H9 (cell line): ENCODE measurements at regions not wholly inside any gene's neighbourhood (a gene's known extent, or its start where the extent isn't known, plus 50 kb on each side); places are given as distances from the start of the nearest gene placed in this dataset.

ENCODE experiments used
- DNase-seq: peaks from one replicate; pipeline ENCODE4 v3.0.0-alpha.2; 2017
- H2AFZ ChIP-seq: one replicate; pipeline ENCODE4 v1.6.1; 2013; ENCODE audit warnings: mild to moderate bottlenecking, low read length, control low read depth, moderate library complexity
- H2AK5ac ChIP-seq: 2 replicates; pipeline ENCODE4 v1.6.1; 2013; ENCODE audit warnings: low read length, control low read depth, mixed read lengths; ENCODE audit not compliant: insufficient read length
- H2BK120ac ChIP-seq: one replicate; pipeline ENCODE4 v1.6.1; 2013; ENCODE audit warnings: low read depth, mild to moderate bottlenecking, low read length, control low read depth, inconsistent platforms; ENCODE audit not compliant: poor library complexity, severe bottlenecking
- H2BK12ac ChIP-seq: 2 replicates; pipeline ENCODE4 v1.6.1; 2013; ENCODE audit warnings: low read length, control low read depth, mixed read lengths, low read depth; ENCODE audit not compliant: insufficient read length
- H2BK15ac ChIP-seq: 2 replicates; pipeline ENCODE4 v1.6.1; 2013; ENCODE audit warnings: low read depth, low read length, control low read depth
- H2BK20ac ChIP-seq: one replicate; pipeline ENCODE4 v1.6.1; 2013; ENCODE audit warnings: low read depth, mild to moderate bottlenecking, low read length, control low read depth, inconsistent platforms; ENCODE audit not compliant: poor library complexity, severe bottlenecking
- H2BK5ac ChIP-seq: 2 replicates; pipeline ENCODE4 v1.6.1; 2013; ENCODE audit warnings: low read length, control low read depth, mixed read lengths; ENCODE audit not compliant: insufficient read length
- H3K14ac ChIP-seq: 2 replicates; pipeline ENCODE4 v1.6.1; 2013; ENCODE audit warnings: low read length, control low read depth; ENCODE audit not compliant: insufficient read depth
- H3K18ac ChIP-seq: 2 replicates; pipeline ENCODE4 v1.6.1; 2013; ENCODE audit warnings: low read depth, mild to moderate bottlenecking, mixed read lengths, low read length, control low read depth; ENCODE audit not compliant: insufficient read length
- H3K23ac ChIP-seq: 2 replicates; pipeline ENCODE4 v1.6.1; 2013; ENCODE audit warnings: low read length, control low read depth, mixed read lengths, low read depth; ENCODE audit not compliant: insufficient read length
- H3K23me2 ChIP-seq: 2 replicates; pipeline ENCODE4 v1.6.1; 2013; ENCODE audit warnings: low read depth, mild to moderate bottlenecking, mixed read lengths, low read length, control low read depth; ENCODE audit not compliant: insufficient read length, poor library complexity, severe bottlenecking
- H3K27ac ChIP-seq: 2 replicates; pipeline ENCODE4 v1.5.1; 2013; ENCODE audit warnings: low read length, control low read depth, mixed read lengths, low read depth; ENCODE audit not compliant: insufficient read length
- H3K27me3 ChIP-seq: 2 replicates; pipeline ENCODE4 v1.6.1; 2013; ENCODE audit warnings: low read length, control low read depth, inconsistent platforms; ENCODE audit not compliant: insufficient read depth
- H3K4ac ChIP-seq: 2 replicates; pipeline ENCODE4 v1.6.1; 2013; ENCODE audit warnings: low read depth, mild to moderate bottlenecking, control low read depth, inconsistent platforms, low read length, moderate library complexity
- H3K4me1 ChIP-seq: 2 replicates; pipeline ENCODE4 v1.6.1; 2013; ENCODE audit warnings: low read length, control low read depth, inconsistent platforms; ENCODE audit not compliant: insufficient read depth
- H3K4me2 ChIP-seq: 2 replicates; pipeline ENCODE4 v1.6.1; 2013; ENCODE audit warnings: low read length, control low read depth, mixed read lengths; ENCODE audit not compliant: insufficient read length, insufficient read depth
- H3K56ac ChIP-seq: 2 replicates; pipeline ENCODE4 v1.6.1; 2013; ENCODE audit warnings: low read depth, mild to moderate bottlenecking, mixed read lengths, low read length, control low read depth; ENCODE audit not compliant: insufficient read length
- H3K79me1 ChIP-seq: 2 replicates; pipeline ENCODE4 v1.6.1; 2013; ENCODE audit warnings: low read depth, mild to moderate bottlenecking, moderate library complexity, low read length, control low read depth, inconsistent platforms; ENCODE audit not compliant: insufficient read depth, poor library complexity, severe bottlenecking
- H3K79me2 ChIP-seq: 2 replicates; pipeline ENCODE4 v1.6.1; 2013; ENCODE audit warnings: low read length, control low read depth, inconsistent platforms; ENCODE audit not compliant: insufficient read depth
- H3K9ac ChIP-seq: 2 replicates; pipeline ENCODE4 v1.6.1; 2013; ENCODE audit warnings: low read length, control low read depth, mixed read lengths; ENCODE audit not compliant: insufficient read length; ENCODE audit errors: extremely low read depth
- H3K9me3 ChIP-seq: one replicate; pipeline ENCODE4 v1.6.1; 2013; ENCODE audit warnings: low read depth, low read length, inconsistent platforms; ENCODE audit not compliant: control insufficient read depth
- H3T11ph ChIP-seq: one replicate; pipeline ENCODE4 v1.6.1; 2013; ENCODE audit warnings: mild to moderate bottlenecking, low read length, control low read depth, inconsistent platforms
- H4K20me1 ChIP-seq: one replicate; pipeline ENCODE4 v1.6.1; 2013; ENCODE audit not compliant: control insufficient read depth, insufficient read length, insufficient read depth
- H4K5ac ChIP-seq: 2 replicates; pipeline ENCODE4 v1.6.1; 2013; ENCODE audit warnings: low read depth, mild to moderate bottlenecking, mixed read lengths, low read length, control low read depth; ENCODE audit not compliant: insufficient read length
- H4K8ac ChIP-seq: replicated peaks from 2 replicates; pipeline ENCODE4 v1.6.1; 2013; ENCODE audit warnings: low read length, control low read depth, mixed read lengths, low read depth; ENCODE audit not compliant: insufficient read length
- H4K91ac ChIP-seq: 2 replicates; pipeline ENCODE4 v1.6.1; 2013; ENCODE audit warnings: low read depth, mild to moderate bottlenecking, moderate library complexity, mixed read lengths, low read length, control low read depth; ENCODE audit not compliant: insufficient read length
- H3K27ac Mint-ChIP-seq, 3 experiments: 2 replicates in 2 of 3; 3 replicates in 1 of 3; pipeline ENCODE4 v1.8.0; 2020 to 2021; ENCODE audit warnings: mixed read lengths in 3 of 3, mild to moderate bottlenecking in 1 of 3, moderate library complexity in 1 of 3
- H3K27me3 Mint-ChIP-seq: 2 replicates; pipeline ENCODE4 v1.8.0; 2021; ENCODE audit warnings: low read depth, mild to moderate bottlenecking, moderate library complexity, mixed read lengths
- H3K36me3 Mint-ChIP-seq, 3 experiments: 2 replicates in 2 of 3; 3 replicates in 1 of 3; pipeline ENCODE4 v1.8.0; 2020 to 2021; ENCODE audit warnings: low read depth in 3 of 3, mixed read lengths in 3 of 3; ENCODE audit not compliant: insufficient read depth in 1 of 3
- H3K4me1 Mint-ChIP-seq, 2 experiments: 2 replicates each; pipeline ENCODE4 v1.8.0; 2020; ENCODE audit warnings: mixed read lengths in 2 of 2
- H3K4me3 Mint-ChIP-seq, 2 experiments: 2 replicates in 1 of 2; 3 replicates in 1 of 2; pipeline ENCODE4 v1.8.0; 2020 to 2021; ENCODE audit warnings: mild to moderate bottlenecking in 2 of 2, mixed read lengths in 2 of 2, moderate library complexity in 1 of 2
- H3K9me3 Mint-ChIP-seq, 2 experiments: 2 replicates in 1 of 2; 3 replicates in 1 of 2; pipeline ENCODE4 v1.8.0; 2020; ENCODE audit warnings: mild to moderate bottlenecking in 2 of 2, mixed read lengths in 2 of 2, moderate library complexity in 1 of 2
- WGBS: extraction: QIAGEN DNeasy Blood & Tissue Kit; methylation state at CpG from one replicate; pipeline ENCODE4 v1.1.7; 2013; ENCODE audit warnings: missing lambda C conversion rate, low lambda C conversion rate, mixed read lengths; ENCODE audit not compliant: insufficient read length; ENCODE audit errors: extremely low coverage; 5-methylcytosine and 5-hydroxymethylcytosine counted together
- TF ChIP-seq, protein P1 (sequence below): fragments of 200-600 bp; sonication (generic); conservative IDR thresholded peaks from 3 replicates; pipeline ENCODE4 v1.8.0; 2021; ENCODE audit warnings: antibody characterized with exemption, mild to moderate bottlenecking

DNA sequence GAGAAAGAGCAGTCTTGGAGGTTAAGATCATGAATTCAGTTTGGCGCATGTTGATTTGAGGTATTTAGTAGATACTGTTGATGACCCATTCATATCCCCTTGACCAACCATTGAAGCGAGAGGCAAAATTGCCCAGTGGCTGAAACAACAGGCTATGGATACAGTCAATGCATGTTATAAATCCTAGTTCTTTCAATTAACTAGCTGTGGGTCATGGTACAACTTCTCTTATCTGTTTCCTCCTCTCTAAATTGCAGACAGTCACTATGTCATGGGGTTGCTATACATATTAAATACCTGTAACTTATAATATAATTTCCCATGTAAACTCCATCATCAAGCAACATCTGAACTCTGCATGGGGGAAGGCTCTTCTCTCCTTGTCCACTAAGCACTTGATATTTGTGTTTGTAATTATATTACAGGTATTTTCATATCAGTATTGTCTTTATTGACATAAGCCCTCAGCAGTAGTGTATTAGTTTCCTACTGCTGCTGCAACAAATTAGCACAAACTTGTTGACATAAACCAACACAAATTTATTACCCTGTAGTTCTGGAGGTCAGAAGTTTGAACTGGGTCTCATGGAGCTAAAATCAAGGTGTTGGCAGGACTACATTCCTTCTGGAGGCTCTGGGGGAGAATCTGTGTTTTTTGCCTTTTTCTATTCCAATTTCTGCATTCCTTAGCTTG is 61.7 kb upstream of the ACTR3 start:
- peak overlapping the region in 1 of 3 experiments; percentile 0; a peak in 1 of 7 replicates for H3K27ac Mint-ChIP-seq
- no peak overlapping the region for H4K5ac ChIP-seq
- no peak overlapping the region for H3K9ac ChIP-seq
- H4K20me1 ChIP-seq = no peaks in the 10 kb centered on the region
- H3K27me3 Mint-ChIP-seq = no peaks in the 10 kb centered on the region
- H3K4me2 ChIP-seq = no peak overlapping the region
- no peak overlapping the region for H3K4ac ChIP-seq
- H2BK15ac ChIP-seq = no peak overlapping the region
- no peak overlapping the region for H3K18ac ChIP-seq
- no peak overlapping the region for H4K91ac ChIP-seq
- H3K56ac ChIP-seq = no peak overlapping the region
- no peak overlapping the region for H3K27ac ChIP-seq
- no peaks in the 10 kb centered on the region for H3K79me1 ChIP-seq
- no peaks in the 10 kb centered on the region for H3K36me3 Mint-ChIP-seq
- no peak overlapping the region for H2AK5ac ChIP-seq
- no peak overlapping the region for H4K8ac ChIP-seq
- H3K23ac ChIP-seq = no peak overlapping the region
- no peaks in the 10 kb centered on the region for H3K9me3 ChIP-seq
- no peak overlapping the region for H2AFZ ChIP-seq
- H3T11ph ChIP-seq = no peak overlapping the region
- H3K4me1 ChIP-seq = no peaks in the 10 kb centered on the region
- no peaks in the 10 kb centered on the region for H3K23me2 ChIP-seq
- no peak overlapping the region for H2BK20ac ChIP-seq
- H3K14ac ChIP-seq = no peak overlapping the region
- H3K4me3 Mint-ChIP-seq = no peak overlapping the region
- no CpG with 5 or more reads among the region's 2 CpGs for WGBS
- no peak overlapping the region for H2BK120ac ChIP-seq
- no peak overlapping the region for H2BK5ac ChIP-seq
- H3K4me1 Mint-ChIP-seq = peaks cover 10 to 11% of the 10 kb centered on the region in 2 experiments
- no peak overlapping the region for H2BK12ac ChIP-seq
- H3K79me2 ChIP-seq = no peaks in the 10 kb centered on the region
- TF ChIP-seq, protein P1, sequence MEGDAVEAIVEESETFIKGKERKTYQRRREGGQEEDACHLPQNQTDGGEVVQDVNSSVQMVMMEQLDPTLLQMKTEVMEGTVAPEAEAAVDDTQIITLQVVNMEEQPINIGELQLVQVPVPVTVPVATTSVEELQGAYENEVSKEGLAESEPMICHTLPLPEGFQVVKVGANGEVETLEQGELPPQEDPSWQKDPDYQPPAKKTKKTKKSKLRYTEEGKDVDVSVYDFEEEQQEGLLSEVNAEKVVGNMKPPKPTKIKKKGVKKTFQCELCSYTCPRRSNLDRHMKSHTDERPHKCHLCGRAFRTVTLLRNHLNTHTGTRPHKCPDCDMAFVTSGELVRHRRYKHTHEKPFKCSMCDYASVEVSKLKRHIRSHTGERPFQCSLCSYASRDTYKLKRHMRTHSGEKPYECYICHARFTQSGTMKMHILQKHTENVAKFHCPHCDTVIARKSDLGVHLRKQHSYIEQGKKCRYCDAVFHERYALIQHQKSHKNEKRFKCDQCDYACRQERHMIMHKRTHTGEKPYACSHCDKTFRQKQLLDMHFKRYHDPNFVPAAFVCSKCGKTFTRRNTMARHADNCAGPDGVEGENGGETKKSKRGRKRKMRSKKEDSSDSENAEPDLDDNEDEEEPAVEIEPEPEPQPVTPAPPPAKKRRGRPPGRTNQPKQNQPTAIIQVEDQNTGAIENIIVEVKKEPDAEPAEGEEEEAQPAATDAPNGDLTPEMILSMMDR = no peak
- H3K27me3 ChIP-seq = no peaks in the 10 kb centered on the region
- H3K9me3 Mint-ChIP-seq = no peaks in the 10 kb centered on the region
- no peak for DNase-seq
